Stimulated activated CD8-positive, alpha-beta memory T cell treated with anti-CD3 and anti-CD28 coated beads, Interleukin-12 subunit alpha, Interleukin-12 subunit beta, amount 100 ng/mL, for 1 hour (primary cell): ENCODE measurements at regions not wholly inside any gene's neighbourhood (a gene's known extent, or its start where the extent isn't known, plus 50 kb on each side); places are given as distances from the start of the nearest gene placed in this dataset.

Source experiments
- DNase-seq: peaks from one replicate; pipeline ENCODE4 v3.0.0-alpha.2; 2020; ENCODE audit warnings: low read depth

DNA sequence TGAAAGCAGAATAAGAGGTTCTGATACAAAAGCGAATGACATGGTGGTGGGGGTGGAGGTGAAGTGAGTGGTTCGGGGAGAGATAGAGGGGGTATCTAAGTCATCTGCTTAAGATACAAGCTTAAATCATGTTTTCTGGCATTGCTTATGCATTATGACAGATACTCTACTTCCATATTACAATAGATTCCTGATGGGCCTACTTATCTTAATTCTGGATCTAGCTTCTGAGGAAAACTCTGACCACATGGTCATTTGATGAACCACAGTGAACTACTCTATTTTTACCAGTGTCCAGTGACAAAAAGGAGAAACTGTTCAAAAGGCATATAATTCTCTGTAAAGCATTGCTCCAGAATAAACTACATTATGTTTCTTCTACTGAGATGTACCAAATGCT, 673.7 kb upstream of the CCDC54 start:
- no peak for DNase-seq

DNA sequence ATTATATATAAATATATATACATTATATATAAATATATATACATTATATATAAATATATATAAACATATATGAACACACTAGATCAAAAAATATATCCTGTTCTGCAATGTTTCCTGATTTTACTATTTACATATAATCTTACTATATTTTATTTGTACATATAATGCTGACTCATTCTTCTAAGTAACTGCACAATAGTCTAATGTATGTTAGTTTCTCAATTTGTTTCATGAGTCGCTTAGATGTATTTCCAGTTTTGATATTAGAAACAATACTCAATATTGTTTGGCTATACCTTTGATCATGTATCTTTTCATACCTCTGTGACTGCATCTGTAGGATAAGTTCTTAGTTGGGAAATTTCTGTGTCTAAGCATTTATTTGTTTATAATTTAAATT, 669.9 kb upstream of the CCDC54 start:
- DNase-seq, result no peak

- no peak for DNase-seq
Observed at GRCh38 chr3:106710596-106710995, 666.6 kb upstream of the CCDC54 start.

DNA sequence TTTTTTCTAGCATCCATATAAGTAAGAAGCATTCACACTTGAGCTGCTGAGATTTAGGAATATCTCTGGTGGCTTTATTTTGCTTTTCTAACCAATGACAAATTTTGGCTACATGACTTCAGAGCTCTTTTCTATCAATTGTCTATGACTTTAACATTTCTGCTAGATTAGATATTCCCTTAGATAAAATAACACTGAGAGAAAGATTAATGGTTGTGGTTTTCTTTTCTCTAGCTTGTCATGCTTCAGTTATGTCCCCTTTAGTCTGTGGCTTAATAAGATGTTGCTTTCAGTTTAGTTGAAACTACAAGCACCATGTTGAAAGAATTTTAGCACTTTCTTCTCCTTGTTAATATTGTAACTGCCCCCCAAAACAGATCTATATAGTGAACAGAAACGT, 665.6 kb upstream of the CCDC54 start:
- DNase-seq, result no peak

GRCh38 chr3:106714400-106714799, 662.8 kb upstream of the CCDC54 start:
- DNase-seq, result no peak

GRCh38 chr3:106715286-106715685, 662.0 kb upstream of the CCDC54 start:
- DNase-seq, result no peak

- no peak for DNase-seq
Observed at GRCh38 chr3:106717178-106717780, 660.0 kb upstream of the CCDC54 start.

DNA sequence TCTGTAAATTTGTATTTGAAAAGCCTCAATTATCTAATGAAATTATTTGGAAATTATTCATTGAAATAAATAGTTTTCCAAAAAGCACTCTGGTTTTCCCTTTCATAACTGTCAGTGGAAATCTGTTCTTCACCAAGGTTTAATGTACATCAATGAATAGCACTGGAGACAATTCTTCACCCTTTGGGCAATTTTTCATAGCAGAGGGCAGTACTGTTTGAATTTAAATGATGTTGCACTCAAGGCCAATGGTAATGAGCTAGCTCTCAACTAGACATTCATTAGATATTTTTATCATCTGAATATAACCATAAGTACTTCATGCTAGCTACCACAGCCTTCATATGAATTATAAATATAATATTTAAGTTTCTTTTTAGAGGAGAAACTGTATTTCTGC, 658.2 kb upstream of the CCDC54 start:
- DNase-seq, result no peak

GRCh38 chr3:106719583-106719982, 657.7 kb upstream of the CCDC54 start:
- DNase-seq, result no peak

GRCh38 chr3:106720510-106720909, 656.7 kb upstream of the CCDC54 start:
- DNase-seq, result no peak

- DNase-seq, result no peak
Observed at GRCh38 chr3:106725566-106725965, 651.7 kb upstream of the CCDC54 start.

DNA sequence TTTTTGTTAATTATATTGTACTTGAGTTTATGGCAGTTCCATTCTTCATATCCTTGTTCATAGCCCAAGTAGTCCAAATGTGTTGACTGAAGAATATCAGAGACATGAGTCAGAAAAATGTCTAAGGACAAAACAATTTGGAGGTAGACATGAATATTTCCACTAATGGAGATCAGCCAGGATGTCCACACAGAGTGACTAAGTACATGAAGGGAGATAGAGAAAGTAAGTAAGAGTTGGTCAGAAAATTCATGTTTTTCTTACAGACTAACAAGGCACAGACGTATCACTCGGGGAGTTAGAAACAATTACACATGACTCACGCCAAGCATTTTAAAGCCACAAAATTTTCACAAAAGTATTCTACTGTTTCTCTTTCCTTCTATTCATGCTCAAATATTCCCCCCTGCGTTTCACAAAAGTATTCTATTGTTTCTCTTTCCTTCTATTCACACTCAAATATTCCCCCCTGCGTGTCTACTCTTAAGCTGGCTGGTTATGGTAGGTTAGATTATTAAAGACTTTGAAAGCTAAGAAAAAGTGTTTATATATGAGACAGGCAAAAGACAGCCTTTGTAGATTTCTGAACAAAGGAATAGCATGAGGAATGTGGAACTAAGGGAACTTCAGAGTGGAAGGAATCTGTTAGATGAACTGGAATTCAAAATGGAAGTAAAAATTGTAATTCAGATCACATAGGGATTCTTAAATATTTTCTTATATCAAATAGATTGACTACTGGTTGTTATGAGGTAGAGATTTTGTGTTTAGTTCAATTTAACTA, 648.7 kb upstream of the CCDC54 start:
- no peak for DNase-seq

- no peak for DNase-seq
Observed at GRCh38 chr3:106729481-106729880, 647.8 kb upstream of the CCDC54 start.

DNA sequence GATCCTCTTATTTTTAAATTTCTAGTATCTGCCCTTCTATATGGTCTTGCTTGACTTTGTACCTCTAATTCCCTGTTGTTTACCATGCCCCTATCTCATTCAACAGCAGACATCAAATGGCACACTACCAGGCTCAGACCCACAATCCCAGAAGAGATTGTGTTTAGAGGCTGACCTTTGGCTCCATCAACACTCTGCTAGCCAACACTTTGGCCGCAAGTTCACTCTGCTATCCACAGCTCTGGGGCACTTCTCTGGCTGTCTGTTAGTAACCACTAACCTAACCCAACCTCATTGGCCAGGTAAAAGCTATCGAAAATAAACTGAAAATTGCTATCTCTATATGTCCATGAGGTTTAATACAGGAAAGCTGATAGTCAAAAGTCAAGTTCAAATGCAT, 646.0 kb upstream of the CCDC54 start:
- DNase-seq, result no peak

DNA sequence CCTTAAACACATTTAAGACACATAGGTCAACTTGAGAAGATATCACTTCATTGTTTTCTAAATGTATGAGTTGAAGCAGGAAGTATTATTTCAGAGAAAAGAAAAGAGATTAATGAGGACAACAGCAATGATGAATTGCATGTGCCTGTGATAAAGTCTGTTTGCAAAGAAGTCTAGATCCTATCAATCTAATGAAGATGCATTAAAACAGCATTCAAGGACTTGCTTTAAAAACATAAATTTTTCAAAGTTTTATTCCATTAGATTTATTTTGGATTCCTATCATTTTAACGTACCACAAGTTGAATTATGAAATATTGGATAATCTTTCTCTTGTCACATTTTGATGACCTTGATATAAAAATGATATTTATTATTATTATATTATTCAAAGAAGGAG, 642.5 kb upstream of the CCDC54 start:
- no peak for DNase-seq

- DNase-seq, result no peak
Observed at GRCh38 chr3:106737265-106737664, 640.0 kb upstream of the CCDC54 start.

DNA sequence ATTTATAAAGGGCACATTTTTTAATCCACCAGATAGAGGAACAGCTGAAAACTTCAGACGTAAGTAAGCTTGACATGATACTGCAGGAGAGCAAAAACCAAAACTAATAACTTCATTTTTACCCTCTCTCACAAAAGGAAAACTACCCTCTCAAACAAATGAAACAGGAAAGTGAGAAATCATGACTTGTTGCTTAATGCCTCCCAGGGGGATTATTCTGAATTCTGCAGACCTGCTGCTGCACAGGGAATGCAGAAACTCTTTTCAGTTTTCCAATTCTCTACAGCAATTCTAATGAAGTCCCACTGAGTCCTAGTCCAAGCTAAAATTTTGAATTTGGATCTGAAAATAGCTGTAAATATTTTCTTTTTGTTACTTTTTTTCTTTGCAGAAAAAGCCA, 637.1 kb upstream of the CCDC54 start:
- no peak for DNase-seq

GRCh38 chr3:106745344-106746168, 631.7 kb upstream of the CCDC54 start:
- no peak for DNase-seq

GRCh38 chr3:106746286-106746685, 631.0 kb upstream of the CCDC54 start:
- DNase-seq, result no peak

DNA sequence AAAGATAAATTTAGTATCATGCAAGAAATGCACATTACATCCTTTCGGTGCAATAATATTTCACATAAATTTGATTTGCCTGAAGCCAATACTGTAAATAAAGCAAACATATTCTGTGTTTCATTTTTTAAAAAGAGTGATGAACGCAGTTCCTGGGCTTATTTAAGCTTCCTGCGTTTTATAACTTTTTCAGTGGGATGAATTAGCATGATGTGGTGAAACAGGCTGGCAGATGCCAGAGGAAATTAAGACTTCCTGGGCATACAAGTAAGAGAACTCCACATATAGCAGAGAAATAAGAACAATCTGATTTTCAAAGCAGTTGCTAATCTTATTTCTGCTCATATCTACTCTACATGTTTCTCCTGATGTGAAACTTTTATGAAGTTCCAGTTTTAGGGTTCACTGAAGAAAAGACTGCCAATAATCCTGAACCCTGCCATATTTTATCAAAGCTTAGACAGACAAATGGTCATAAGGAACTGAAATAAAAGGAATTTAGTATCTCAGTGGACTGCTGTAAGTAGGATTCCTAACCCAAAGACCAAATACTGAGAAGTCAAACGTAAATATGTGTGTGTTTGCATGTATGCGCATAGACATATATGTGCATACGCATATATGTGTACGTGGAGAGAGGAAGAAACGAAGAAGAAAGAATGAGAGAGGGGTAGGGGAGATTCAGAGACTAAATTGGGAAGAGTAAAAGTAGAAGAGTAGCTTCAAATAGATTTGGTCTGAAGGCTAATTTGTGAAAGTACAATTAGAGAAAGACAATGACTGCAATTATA, 628.6 kb upstream of the CCDC54 start:
- DNase-seq, result no peak

- DNase-seq, result no peak
Observed at GRCh38 chr3:106750092-106750491, 627.1 kb upstream of the CCDC54 start.

- DNase-seq, result no peak
Observed at GRCh38 chr3:106755336-106755735, 621.9 kb upstream of the CCDC54 start.
